ENCODE measurements at regions not wholly inside any gene's neighbourhood (a gene's known extent, or its start where the extent isn't known, plus 50 kb on each side); places are given as distances from the start of the nearest gene placed in this dataset.

- peaks cover 3% of the 10 kb centered on the region for H3K9me3 Mint-ChIP-seq (ENCODE audit: low read depth)
- no peak for TF ChIP-seq CTCF (IDR thresholded peaks at IDR 0.05)
- no peak for DNase-seq (ENCODE audit: low spot score)
- peaks cover 8% of the 10 kb centered on the region for H3K4me1 Mint-ChIP-seq (ENCODE audit: low read depth)
- H3K4me3 Mint-ChIP-seq (ENCODE audit: unreplicated experiment) = no peak overlapping the region
- no peaks in the 10 kb centered on the region for H3K36me3 Mint-ChIP-seq (ENCODE audit: low read depth)
- H3K27me3 Mint-ChIP-seq (ENCODE audit: low read depth) = no peaks in the 10 kb centered on the region
- no peak overlapping the region for H3K27ac Mint-ChIP-seq (ENCODE audit: unreplicated experiment)
Observed at GRCh38 chr6:149254253-149254652, 63.3 kb upstream of the TAB2 start.

DNA sequence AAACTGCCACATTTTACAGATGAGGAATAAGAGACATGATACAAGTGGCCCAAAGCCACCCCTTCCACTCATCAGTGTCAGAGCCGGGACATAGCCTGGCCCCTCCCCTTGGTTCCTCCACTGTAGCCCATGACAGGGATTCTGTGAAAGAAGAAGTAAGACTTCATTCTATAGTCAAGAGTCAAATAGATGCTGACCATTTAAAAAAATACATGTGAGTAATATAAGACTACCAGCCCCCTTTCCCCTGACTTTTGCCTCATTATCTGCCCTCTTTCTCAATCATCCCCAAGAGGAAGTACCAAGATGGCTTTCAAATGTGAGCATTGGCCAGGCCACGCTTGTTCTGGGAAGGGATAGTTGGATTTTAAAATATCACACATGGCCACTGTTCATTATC, 57.8 kb upstream of the TAB2 start:
- no peak overlapping the region for H3K4me3 Mint-ChIP-seq (ENCODE audit: unreplicated experiment)
- H3K27ac Mint-ChIP-seq (ENCODE audit: unreplicated experiment) = no peak overlapping the region
- H3K36me3 Mint-ChIP-seq (ENCODE audit: low read depth) = no peaks in the 10 kb centered on the region
- H3K27me3 Mint-ChIP-seq (ENCODE audit: low read depth) = peaks cover 3% of the 10 kb centered on the region
- no peak for DNase-seq (ENCODE audit: low spot score)
- H3K4me1 Mint-ChIP-seq (ENCODE audit: low read depth) = no peaks in the 10 kb centered on the region
- no peak for TF ChIP-seq CTCF (IDR thresholded peaks at IDR 0.05)
- peaks cover 3% of the 10 kb centered on the region for H3K9me3 Mint-ChIP-seq (ENCODE audit: low read depth)

GRCh38 chr6:149260214-149260874, 57.2 kb upstream of the TAB2 start:
- no peak for TF ChIP-seq CTCF (IDR thresholded peaks at IDR 0.05)
- Mint-ChIP-seq H3K36me3 (ENCODE audit: low read depth) (no peaks in the 10 kb centered on the region), H3K4me3 (ENCODE audit: unreplicated experiment) (no peak overlapping the region), H3K27ac (ENCODE audit: unreplicated experiment) (no peak overlapping the region), H3K9me3 (ENCODE audit: low read depth) (peaks cover 3% of the 10 kb centered on the region), H3K27me3 (ENCODE audit: low read depth) (peaks cover 3% of the 10 kb centered on the region), H3K4me1 (ENCODE audit: low read depth) (no peaks in the 10 kb centered on the region)
- DNase-seq (ENCODE audit: low spot score) = no peak

DNA sequence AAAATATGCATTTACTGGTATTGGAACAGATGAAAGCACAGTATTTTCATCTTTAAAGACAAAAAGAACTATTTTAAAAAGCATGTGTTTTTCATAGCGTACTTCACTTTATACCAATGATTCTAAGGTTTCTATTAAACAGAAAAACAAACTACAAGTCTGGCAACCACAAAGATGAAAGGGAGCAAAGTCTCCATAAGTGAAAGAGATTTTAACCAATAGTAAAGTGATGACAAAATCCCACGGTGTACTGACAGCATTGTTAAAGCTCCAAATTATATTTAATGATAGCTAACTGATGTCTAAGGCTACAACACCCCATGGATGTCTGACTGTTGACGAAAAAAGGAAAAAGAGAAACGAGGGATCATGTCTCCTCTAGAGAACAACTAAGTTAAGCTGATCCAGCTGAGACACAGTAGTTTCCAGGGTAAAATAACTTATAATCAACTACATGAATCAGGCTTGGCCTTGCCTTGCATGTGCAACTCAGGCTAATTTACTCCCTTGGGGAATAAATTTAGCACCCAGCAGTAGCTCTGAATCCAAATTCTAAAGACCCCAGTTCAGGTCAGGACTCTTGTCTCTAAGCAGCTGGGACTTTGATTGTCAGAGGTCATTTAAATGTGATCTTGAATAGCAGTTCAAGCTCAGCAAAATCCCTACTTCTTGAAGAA, 56.0 kb upstream of the TAB2 start:
- Mint-ChIP-seq H3K4me3 (ENCODE audit: unreplicated experiment) (no peak overlapping the region), H3K9me3 (ENCODE audit: low read depth) (peaks cover 3% of the 10 kb centered on the region), H3K27me3 (ENCODE audit: low read depth) (peaks cover 3% of the 10 kb centered on the region), H3K36me3 (ENCODE audit: low read depth) (no peaks in the 10 kb centered on the region), H3K4me1 (ENCODE audit: low read depth) (no peaks in the 10 kb centered on the region), H3K27ac (ENCODE audit: unreplicated experiment) (no peak overlapping the region)
- TF ChIP-seq CTCF (IDR thresholded peaks at IDR 0.05) = no peak
- no peak for DNase-seq (ENCODE audit: low spot score)

DNA sequence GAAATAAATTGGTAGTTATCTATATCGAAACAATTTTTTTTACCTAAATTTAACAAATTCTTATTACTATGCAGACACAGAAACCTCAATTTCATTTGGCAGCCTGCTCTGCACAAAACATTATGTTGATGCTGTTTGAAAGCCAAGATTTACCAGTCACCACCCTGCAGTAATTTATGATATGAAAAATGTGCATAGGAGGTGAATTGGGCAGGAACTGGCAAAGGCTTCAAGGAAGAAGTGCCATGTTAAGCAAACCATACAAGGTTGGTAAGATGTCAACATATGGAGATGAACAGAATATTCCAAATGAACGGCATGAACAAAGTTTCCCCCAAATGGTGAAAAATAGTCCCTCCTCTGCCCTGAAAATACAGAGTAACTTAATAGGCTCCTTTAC, 54.2 kb upstream of the TAB2 start:
- H3K27me3 Mint-ChIP-seq (ENCODE audit: low read depth) = peaks cover 3% of the 10 kb centered on the region
- no peak overlapping the region for H3K27ac Mint-ChIP-seq (ENCODE audit: unreplicated experiment)
- TF ChIP-seq CTCF (IDR thresholded peaks at IDR 0.05) = no peak
- H3K4me3 Mint-ChIP-seq (ENCODE audit: unreplicated experiment) = no peak overlapping the region
- no peaks in the 10 kb centered on the region for H3K36me3 Mint-ChIP-seq (ENCODE audit: low read depth)
- no peaks in the 10 kb centered on the region for H3K4me1 Mint-ChIP-seq (ENCODE audit: low read depth)
- no peaks in the 10 kb centered on the region for H3K9me3 Mint-ChIP-seq (ENCODE audit: low read depth)
- no peak for DNase-seq (ENCODE audit: low spot score)
